HG03457 (cell line): ENCODE measurements at regions not wholly inside any gene's neighbourhood (a gene's known extent, or its start where the extent isn't known, plus 50 kb on each side); places are given as distances from the start of the nearest gene placed in this dataset.
"Not testable (repeated sequence)": the region's sequence is repeated elsewhere in the genome, so short reads cannot be mapped to it uniquely, and the experiment has no call there.

ENCODE experiments used
- ATAC-seq: cut with Tn5 transposase; IDR thresholded peaks from one replicate; pipeline ENCODE4 v1.9.1; 2021; ENCODE audit warnings: moderate number of reproducible peaks; ENCODE audit not compliant: unreplicated experiment

DNA sequence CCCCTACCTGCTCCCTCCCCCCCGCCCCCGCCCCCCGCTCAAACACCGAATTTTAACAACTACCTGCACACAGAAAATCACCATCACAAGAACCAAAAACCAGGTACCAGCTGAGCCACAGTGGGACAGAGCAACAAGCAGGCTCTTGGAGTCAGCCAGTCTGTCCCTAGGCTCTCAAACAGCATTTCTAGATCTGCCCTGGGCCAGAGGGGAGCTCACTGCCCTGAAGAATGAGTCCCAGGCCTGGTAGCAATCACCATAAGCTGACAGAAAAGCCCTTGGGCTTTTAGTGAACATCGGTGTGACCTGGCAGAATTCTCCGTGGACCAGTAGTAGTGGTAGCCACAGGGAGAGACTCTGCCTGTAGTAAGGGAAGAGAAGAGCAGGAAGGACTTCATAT lies 58.3 kb downstream of the C11orf87 start:
- no peak for ATAC-seq

DNA sequence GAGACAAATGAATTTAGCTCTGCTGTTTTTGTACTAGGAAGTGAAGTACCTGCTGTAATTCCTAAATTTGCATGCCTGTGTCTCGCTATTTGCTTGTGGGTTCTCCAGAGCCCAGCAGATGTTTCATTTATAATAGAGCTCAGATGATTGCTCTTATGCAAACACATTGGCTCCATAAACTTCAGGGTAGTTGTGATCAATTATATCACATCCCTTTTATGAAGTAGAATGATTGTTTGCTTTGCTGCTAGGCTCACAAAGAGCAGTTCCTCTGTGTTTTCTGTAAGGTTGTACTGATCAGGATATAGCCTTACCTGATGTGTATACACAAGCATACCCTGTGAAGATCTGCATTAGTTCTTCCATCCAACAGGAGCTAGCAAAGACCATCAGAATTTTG lies 64.1 kb downstream of the C11orf87 start:
- ATAC-seq, result no peak

DNA sequence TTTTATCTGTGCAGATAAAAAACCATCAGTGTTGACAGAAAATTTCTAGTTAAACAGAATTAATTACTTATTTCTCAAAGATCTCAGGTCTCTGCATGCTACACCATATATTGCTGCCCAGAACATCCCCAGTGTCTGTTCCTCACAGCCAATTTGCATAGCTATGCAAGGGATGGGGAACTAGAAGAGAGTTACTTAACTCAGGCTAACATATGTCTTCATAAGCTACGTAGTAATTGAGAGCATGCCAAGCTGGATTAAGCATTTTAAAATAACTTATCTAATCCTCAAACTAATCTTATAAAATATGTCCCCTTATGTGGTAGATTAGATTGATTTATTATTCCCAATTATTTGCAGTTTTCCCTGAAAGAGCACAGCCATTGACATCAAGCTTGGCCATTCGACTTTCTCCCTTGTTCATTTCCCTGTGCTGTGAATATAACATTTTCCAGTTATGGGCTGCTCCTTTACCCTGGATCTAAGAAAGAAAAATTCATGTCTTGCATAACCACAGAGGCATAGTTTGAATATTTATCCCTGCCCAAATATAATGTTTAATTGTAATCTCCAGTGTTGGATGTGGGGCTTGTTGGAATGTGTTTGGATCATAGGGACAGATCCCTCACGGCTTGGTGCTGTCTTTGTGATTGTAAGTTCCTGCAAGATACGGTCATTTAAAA lies 69.1 kb downstream of the C11orf87 start:
- ATAC-seq, result no peak

DNA sequence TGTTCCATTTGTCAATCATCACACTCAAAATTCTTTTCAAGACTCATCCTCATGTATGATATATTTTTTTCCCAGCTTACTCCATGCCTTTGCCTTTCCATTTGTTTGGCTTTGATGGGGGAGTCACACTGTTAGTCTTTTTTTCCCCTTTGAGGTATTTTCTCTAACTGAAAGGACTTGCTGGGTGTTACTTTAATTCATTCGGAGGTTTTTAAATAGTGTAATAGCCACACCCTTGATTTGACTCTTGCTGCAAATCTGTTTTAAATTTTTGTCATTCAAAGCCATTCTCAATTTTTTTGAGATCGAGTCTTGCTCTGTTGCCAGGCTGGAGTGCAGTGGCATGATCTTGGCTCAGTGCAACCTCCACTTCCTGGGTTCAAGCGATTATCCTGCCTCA lies 84.1 kb downstream of the C11orf87 start:
- no peak for ATAC-seq

DNA sequence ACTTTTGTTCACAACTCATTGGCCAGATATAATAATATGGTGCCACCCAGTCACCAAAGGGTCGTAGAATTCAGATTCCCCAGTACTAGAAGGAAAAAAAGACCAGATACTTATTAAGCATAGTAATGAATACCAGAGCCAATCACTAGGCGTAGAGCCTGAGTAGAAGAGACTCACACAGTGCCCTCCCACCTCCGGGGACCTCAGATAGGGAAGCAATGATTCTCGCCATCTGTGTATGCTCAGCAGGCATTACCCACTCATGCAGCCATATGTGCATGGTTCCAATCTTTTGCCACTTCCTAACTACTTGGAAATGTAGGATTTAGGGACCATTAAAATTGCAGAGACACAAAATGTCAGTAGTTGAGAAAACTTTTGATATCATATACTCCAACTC lies 85.3 kb downstream of the C11orf87 start:
- ATAC-seq, result no peak

DNA sequence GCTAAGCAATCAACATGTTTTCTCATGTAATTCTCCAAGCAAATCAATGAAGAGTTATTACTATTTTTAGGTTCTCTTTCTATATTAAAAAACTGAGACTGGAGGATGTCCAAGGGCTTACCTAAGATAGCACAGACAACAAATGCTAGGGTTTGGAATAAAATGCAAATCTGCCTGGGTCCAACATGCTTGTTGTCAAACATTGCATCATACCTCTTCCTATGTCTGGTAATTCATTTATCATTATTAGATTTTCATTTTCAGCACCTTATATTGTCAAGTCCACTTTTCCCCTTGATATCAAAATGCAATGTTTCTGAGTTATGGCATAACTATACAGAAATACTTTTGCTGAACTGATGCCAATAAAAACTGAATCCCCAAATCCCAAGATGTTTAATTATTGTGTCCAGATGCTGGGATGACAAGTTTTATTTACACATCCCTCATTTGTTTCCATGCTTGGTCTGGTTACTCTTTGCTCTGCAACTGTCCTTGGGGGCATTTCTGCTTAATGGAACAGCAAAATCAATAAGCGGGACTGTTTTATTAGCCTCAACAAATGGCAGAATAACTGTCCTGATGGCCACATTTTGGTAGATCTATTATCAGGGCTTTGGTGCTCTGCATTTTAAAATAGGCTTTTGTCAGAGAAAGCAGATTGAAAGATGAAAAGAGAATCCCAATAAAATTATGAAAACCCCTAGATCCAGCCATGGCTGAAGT lies 86.0 kb downstream of the C11orf87 start:
- ATAC-seq, result no peak

DNA sequence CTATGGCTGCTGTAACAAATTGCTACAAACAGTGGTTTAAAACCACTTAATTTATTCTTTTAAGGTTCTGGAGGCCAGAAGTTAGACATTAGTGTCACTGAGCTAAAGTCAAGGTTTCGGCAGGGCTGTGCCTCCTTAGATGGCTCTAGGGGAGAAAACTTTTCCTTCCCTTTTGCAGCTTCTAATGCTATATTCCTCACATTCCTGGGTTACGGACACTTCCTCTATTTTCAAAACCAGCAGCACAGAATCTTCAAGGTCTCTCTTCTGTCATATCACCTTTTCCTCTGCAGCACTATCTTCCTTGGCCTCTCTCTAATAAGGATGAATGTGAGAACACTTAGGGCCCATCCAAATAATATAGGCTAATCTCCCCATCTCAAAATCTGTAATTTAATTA lies 87.0 kb downstream of the C11orf87 start:
- no peak for ATAC-seq

DNA sequence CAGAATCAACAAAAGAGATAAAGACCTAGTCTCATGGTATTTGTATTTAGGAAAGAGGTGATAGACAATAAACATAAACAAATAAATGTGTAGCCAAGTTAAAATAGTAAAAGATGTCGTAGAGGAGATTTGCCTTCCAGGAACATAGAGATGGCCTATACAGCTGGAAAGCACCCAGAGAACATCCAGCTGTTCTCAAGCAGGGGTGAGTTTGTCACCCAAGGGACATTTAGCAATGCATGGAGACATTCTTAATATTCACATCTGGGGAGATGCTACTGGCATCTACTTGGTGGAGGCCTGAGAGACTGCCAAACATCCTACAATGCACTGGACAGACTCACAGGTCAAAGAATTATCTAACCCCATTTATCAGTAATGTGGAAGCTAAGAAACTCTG lies 88.3 kb downstream of the C11orf87 start:
- ATAC-seq, result no peak

DNA sequence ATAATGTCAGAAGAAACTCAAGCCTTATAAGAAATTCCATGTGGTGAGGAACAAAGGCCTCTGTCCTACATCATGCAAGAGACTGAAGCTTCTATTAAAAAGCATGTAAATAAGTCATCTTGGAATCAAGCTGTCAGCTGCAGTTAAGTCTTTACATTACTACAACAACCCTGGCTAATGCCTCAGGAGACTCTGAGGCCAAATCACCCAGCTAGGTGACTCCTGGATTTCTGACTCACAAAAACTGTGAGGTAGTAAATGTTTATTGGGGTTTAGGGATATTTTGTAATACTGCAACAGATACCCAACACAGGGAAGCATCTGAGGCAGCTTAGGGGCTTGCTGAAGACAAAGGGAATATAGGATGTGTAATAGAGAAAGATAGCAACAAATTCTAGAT lies 89.6 kb downstream of the C11orf87 start:
- ATAC-seq, result no peak

DNA sequence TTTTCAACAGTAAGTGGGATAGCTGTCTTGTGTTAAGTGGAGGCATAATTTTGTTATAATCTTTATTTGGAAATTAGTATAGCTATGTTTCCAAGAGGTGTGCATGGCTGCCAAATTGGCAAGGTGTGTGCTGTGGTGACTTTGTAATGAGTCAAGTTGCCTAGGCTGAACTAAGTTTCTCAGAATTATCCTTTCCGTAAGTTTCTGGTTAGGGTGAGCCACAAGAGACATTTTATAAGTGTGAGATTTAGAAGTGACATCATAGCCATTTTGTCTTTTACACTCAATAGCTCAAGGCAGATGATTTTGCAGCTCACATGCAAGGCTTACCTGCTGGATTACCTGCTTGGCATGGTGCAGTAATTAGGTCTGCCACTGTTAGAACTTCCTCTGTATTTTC lies 90.3 kb downstream of the C11orf87 start:
- ATAC-seq, result no peak

DNA sequence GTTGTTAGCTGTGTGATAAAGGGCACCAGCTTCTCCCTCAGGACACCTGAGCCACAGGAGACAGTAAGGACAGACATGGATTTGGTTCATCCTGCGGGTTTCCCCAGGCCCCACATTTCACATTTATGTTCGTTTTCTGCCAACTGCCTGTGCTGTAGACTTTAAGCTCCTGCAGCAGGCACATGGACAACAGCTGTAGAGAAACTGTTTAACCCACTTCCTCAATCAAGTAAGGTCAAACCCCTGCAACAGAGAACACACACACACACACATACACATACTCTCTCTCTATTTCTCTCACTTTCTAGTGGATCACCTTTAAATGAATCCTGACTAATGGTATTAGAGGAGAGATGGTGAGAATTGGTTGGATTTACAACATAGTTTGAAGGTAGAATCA lies 90.7 kb downstream of the C11orf87 start:
- ATAC-seq, result no peak

DNA sequence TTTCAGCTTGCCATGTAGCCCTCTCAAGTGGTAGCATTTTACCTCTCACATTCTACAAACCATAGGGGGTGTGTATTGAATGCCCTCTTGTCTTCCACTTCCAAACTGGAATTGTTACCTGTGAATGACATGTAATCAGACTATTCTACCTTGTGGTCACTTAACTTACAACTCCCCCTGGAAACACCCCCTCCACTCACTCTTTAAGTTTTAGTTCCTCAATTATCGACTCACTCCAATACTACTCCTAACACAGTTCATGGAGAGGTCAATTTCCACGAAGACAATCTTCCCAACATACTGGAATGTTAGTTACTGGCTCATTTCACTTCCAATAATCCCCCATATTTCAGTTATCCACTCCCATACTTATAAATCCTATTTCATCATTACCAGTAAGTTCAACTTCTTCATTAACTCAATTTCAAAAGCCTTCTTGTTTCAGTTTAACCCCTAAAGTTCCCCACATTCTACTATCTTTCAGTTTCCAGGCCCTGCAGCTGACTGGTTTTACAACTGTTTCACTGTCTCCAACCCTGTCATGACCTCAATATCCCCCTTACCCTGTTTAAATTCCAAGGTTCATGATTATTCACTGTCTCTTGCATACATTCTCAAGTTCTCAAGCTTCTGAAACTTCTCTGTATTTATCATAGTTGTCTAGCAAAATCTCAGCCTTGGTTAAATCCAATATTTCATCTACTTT lies 92.5 kb downstream of the C11orf87 start:
- no peak for ATAC-seq

DNA sequence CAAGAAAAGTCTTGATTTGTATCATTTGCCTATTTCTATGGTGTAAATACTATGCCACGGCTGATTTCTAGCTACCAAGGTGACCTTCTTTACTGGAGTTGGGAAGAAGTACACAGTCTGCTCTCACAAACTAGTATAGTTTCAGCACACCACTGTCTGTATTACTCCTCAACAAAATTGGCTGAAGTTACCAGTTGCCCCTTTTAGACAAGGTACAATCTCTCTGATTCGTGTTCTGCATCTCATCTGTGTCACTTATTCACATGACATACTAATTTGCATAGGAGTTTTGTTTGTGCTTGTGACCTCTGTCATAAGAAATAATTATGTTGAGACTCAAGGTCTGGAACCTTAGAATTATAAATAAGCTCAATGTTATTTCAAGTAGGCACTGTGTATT lies 97.3 kb downstream of the C11orf87 start:
- ATAC-seq, result no peak

DNA sequence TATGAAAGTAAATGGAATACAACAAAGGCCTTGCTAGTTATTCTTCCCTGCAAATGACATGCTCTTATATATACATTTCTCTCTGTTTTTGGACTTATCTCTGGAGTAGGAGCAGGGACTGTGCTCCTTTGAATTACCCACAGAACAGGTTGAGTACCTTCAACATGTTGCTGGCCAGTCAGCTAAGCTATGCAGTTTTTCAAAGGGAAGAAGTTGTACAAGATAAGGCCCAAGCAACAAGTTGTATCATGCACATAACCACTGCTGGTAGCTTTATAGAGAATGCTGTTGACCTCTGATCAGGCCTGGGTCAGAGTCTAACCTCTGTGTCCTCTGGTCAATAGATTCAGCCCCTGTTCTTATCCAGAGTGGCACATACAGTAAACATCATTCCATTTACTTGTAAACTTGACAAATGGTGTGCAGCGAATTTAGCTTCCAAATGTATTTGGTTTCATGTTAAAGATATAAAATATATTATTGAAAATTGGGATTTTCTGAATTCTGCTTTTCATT lies 99.6 kb downstream of the C11orf87 start:
- no peak for ATAC-seq

DNA sequence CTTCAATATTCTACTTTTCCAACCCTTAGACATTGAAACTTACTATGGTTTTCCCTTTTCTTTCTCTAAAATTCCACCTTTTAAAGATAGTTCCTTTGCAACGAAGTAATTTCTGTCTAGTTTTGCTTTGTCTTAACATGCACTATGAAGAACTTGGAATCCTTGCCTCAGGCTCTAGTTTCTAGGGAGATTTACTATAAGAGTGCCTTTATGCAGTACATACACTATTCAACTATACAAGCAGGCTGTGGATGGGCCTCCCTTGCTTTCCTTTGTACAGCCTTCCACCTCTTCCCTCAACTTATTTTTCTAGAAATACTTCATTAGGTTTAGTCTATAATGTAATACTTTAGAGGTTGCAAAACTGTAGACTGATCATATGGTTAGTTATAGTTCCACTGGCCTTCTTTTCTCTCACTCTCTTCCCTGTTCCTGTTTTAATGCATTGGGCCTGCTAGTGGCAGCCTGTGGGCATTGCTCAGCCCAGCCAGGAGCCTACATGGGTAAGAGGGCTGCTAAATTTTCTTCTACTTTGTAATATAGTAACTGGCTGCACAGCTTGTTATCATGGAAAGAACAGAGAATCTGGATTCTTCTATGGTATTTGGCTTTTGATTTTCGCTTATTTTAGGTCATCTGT lies 100.2 kb downstream of the C11orf87 start:
- no peak for ATAC-seq

DNA sequence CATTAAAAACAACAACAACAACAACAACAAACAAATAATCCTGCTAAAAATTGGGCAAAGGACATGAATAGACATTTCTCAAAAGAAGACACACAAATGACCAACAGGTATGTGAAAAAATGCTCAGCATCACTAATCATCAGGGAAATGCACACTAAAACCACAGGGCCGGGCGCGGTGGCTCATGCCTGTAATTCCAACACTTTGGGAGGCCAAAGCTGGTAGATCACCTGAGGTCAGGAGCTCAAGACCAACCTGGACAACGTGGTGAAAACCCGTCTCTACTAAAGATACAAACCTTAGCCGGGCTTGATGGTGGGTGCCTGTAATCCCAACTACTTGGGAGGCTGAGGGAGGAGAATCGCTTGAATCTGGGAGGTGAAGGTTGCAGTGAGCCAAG lies 103.6 kb downstream of the C11orf87 start:
- not testable (repeated sequence) for ATAC-seq

DNA sequence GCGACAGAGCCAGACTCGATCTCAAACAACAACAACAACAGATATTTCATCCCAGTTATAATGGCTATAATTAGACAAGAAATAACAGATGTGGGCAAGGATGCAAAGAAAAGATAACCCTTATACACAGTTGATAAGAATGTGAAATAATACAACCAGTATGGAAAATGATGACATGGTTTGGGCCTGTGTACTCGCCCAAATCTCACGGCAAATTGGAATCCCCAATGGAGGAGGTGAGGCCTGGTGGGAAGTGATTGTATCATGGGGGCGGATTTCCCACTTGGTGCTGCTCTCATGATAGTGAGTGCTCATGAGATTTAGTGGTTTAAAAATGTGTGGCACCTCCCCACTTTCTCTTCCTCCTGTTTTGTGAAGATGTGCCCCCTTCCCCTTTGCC lies 104.1 kb downstream of the C11orf87 start:
- no peak for ATAC-seq

DNA sequence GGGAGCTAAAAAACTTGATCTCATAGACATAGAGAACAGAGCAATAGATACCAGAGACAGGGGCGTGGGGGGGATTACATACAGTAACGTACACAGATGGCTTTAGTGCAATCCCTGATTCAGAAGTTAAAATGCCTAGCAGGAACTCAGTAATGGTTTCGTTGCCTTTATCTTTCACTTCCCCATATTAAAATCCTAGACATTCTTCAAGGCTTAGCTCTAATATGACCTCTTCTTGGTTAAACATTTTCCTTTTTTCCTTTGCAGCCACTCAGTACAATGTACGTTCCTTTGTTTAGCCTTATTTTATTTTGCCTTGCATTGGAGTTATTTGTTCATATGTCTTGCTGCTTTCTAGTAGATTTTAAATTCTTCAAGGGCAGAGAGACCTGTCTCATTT lies 104.9 kb downstream of the C11orf87 start:
- ATAC-seq, result no peak

DNA sequence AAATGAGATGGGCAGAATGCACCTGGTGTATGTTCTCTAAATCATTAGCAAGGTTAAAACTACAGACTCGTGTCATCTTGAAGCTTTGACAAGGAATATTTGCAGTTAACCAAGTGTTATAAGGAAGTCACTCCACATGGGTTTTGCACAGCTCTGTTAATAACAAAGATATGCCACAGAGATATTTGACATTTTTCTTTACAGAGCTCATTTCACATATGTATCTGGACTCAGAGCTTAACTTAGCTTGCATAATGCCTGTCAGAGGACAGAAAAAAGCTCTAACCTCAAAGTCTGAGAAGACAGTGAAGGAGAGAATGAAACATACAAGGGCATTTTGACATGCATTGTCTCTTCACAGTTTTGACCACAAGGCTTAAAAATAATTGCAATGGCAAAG lies 105.5 kb downstream of the C11orf87 start:
- ATAC-seq, result no peak

DNA sequence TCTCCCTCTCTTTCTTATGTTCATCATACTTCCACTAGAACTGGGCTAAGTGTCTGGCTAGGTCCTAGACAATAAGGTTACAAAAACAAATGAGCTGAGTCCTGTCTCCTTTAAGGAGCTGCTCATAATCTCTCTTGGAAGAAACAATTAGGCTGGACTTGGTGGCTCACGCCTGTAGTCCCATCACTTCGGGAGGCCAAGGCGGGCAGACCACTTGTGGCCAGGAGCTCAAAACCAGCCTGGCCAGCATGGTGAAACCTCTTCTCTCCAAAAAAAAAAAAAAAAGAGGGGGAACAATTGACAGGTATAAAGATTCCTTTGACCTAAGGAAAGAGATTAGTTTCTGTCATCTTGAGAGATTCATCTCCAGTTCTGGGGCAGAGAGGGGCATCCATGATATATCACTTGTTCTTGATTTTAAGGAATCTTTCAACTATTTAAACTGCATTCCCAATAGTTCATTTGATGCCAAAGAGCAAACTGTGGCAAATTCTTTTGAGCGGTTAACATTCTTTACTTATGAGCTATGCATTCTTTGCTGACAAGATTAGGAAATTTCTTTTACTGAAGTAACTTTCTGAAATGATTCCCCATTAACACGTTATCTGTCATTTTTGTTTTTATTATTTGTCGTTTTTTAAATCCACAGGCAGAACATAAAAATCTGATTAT lies 125.5 kb downstream of the C11orf87 start:
- no peak for ATAC-seq

DNA sequence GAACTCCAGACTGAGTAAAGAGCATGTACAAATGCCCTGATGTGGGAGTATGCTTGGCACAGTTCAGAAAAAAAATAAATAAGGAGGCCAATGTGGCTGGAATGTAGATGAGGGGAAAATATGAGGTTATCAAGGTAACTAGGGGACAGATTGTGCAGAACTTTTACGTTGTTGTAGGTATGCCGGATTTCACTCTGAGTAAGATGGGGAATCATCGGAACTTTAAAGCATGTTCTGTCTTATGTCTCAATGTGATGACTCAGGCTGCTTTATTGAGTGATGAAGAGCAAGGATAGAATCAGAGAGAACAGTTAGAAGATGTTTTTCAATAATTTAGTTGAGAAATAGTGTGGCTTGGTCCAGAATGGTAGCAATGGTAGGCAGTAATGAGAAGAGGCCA lies 130.4 kb downstream of the C11orf87 start:
- ATAC-seq, result no peak
